Mesenchymal stem cell (in vitro differentiated cells and primary cell): ENCODE measurements at regions not wholly inside any gene's neighbourhood (a gene's known extent, or its start where the extent isn't known, plus 50 kb on each side); places are given as distances from the start of the nearest gene placed in this dataset.

Experiments
- DNase-seq: peaks from one replicate; pipeline ENCODE4 v3.0.0-alpha.2; 2013
- H2AFZ ChIP-seq: one replicate; pipeline ENCODE4 v1.6.1; 2013; ENCODE audit warnings: low read depth, mild to moderate bottlenecking, control low read depth, inconsistent platforms, low read length, moderate library complexity
- H2AK5ac ChIP-seq: 2 replicates; pipeline ENCODE4 v1.6.1; 2013; ENCODE audit warnings: low read length, moderate library complexity, mild to moderate bottlenecking, inconsistent platforms; ENCODE audit not compliant: severe bottlenecking
- H2BK120ac ChIP-seq: one replicate; pipeline ENCODE4 v1.6.1; 2013; ENCODE audit warnings: low read depth, mild to moderate bottlenecking, inconsistent platforms, low read length, moderate library complexity
- H2BK12ac ChIP-seq, 2 experiments: one replicate each; pipeline ENCODE4 v1.6.1; 2013; ENCODE audit warnings: inconsistent platforms in 2 of 2, low read length in 2 of 2, mild to moderate bottlenecking in 2 of 2, moderate library complexity in 2 of 2, control low read depth in 1 of 2
- H2BK15ac ChIP-seq: one replicate; pipeline ENCODE4 v1.6.1; 2013; ENCODE audit warnings: mild to moderate bottlenecking, low read depth, inconsistent platforms; ENCODE audit not compliant: poor library complexity, severe bottlenecking
- H2BK5ac ChIP-seq: 2 replicates; pipeline ENCODE4 v1.6.1; 2013; ENCODE audit warnings: low read depth, mild to moderate bottlenecking, low read length, control low read depth, inconsistent platforms; ENCODE audit not compliant: poor library complexity, severe bottlenecking
- H3K14ac ChIP-seq, 2 experiments: one replicate each; pipeline ENCODE4 v1.6.1; 2013; ENCODE audit warnings: inconsistent platforms in 2 of 2, low read length in 2 of 2, control low read depth in 1 of 2, mild to moderate bottlenecking in 1 of 2, moderate library complexity in 1 of 2
- H3K18ac ChIP-seq, 2 experiments: one replicate each; pipeline ENCODE4 v1.6.1; 2013; ENCODE audit warnings: inconsistent platforms in 2 of 2, low read length in 2 of 2, control low read depth in 1 of 2, low read depth in 1 of 2, mild to moderate bottlenecking in 1 of 2
- H3K23ac ChIP-seq, 2 experiments: one replicate each; pipeline ENCODE4 v1.6.1; 2013; ENCODE audit warnings: inconsistent platforms in 2 of 2, low read length in 2 of 2, mild to moderate bottlenecking in 2 of 2, moderate library complexity in 2 of 2, control low read depth in 1 of 2
- H3K27ac ChIP-seq: 2 replicates; pipeline ENCODE4 v1.5.1; 2013; ENCODE audit warnings: mild to moderate bottlenecking, moderate library complexity, low read length, control low read depth, inconsistent platforms; ENCODE audit not compliant: poor library complexity, severe bottlenecking
- H3K27me3 ChIP-seq, 2 experiments: 2 replicates each; pipeline versions ENCODE4 v1.6.1 to v1.7.0; 2013; ENCODE audit warnings: low read length in 2 of 2, mild to moderate bottlenecking in 2 of 2, moderate library complexity in 2 of 2, control low read depth in 1 of 2, inconsistent platforms in 1 of 2; ENCODE audit not compliant: control insufficient read depth in 1 of 2, insufficient read depth in 1 of 2
- H3K36me3 ChIP-seq, 2 experiments: 2 replicates each; pipeline versions ENCODE4 v1.6.1 to v1.7.0; 2013; ENCODE audit warnings: low read length in 2 of 2, control low read depth in 1 of 2, inconsistent platforms in 1 of 2, low read depth in 1 of 2, mild to moderate bottlenecking in 1 of 2; ENCODE audit not compliant: insufficient read depth in 2 of 2, control insufficient read depth in 1 of 2
- H3K4ac ChIP-seq, 2 experiments: one replicate each; pipeline ENCODE4 v1.6.1; 2013; ENCODE audit warnings: inconsistent platforms in 2 of 2, low read length in 2 of 2, mild to moderate bottlenecking in 2 of 2, moderate library complexity in 2 of 2, control low read depth in 1 of 2, low read depth in 1 of 2
- H3K4me1 ChIP-seq: 2 replicates; pipeline ENCODE4 v1.6.1; 2013; ENCODE audit warnings: low read depth, low read length, control low read depth; ENCODE audit not compliant: control insufficient read depth, insufficient read depth
- H3K4me2 ChIP-seq: 2 replicates; pipeline ENCODE4 v1.6.1; 2013; ENCODE audit warnings: low read length, mild to moderate bottlenecking, inconsistent platforms; ENCODE audit not compliant: poor library complexity, severe bottlenecking
- H3K4me3 ChIP-seq, 2 experiments: 2 replicates each; pipeline versions ENCODE4 v1.5.1 to v1.7.0; 2013; ENCODE audit warnings: low read length in 2 of 2, mild to moderate bottlenecking in 2 of 2, control low read depth in 1 of 2, low read depth in 1 of 2; ENCODE audit not compliant: insufficient read depth in 1 of 2
- H3K79me1 ChIP-seq: replicated peaks from 2 replicates; pipeline ENCODE4 v1.6.1; 2013; ENCODE audit warnings: mild to moderate bottlenecking, control low read depth, low read length, inconsistent platforms; ENCODE audit not compliant: poor library complexity, severe bottlenecking
- H3K9ac ChIP-seq: 2 replicates; pipeline ENCODE4 v1.7.0; 2013; ENCODE audit warnings: mild to moderate bottlenecking, low read length, moderate library complexity
- H3K9me3 ChIP-seq: 2 replicates; pipeline ENCODE4 v1.7.0; 2013; ENCODE audit warnings: mild to moderate bottlenecking, low read length; ENCODE audit not compliant: control insufficient read depth
- H4K8ac ChIP-seq: one replicate; pipeline ENCODE4 v1.6.1; 2013; ENCODE audit warnings: inconsistent platforms, mild to moderate bottlenecking, low read length, moderate library complexity
- H4K91ac ChIP-seq: one replicate; pipeline ENCODE4 v1.6.1; 2013; ENCODE audit warnings: mild to moderate bottlenecking, low read length, inconsistent platforms
- WGBS: methylation state at CpG from one replicate; pipeline ENCODE4 v1.1.7; 2013; ENCODE audit warnings: mixed read lengths; 5-methylcytosine and 5-hydroxymethylcytosine counted together

DNA sequence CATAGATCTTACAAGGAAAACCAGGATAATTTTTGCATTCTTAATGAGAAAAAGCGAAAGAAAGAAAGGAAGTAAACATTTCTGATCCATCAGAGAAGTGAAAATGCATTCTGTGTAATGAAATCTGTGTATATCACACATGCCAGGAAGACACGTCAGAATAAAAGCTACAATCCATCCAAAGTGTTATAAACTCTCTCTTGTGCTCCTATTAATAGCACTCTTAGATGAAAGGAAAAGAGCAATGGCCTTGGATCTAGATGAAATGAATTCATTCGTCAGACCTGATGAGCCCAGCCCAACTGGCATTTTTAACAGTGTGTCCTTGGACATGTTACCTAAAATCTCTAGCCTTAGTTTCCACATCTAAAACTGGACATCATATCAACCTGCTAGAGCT is 885.5 kb downstream of the CDH11 start:
- Histone ChIP-seq H2AK5ac (no peak overlapping the region), H3K27ac (no peak overlapping the region), H4K91ac (no peak overlapping the region), H4K8ac (no peak overlapping the region), H3K4ac (no peak overlapping the region), H2AFZ (no peak overlapping the region), H3K23ac (no peak overlapping the region), H2BK120ac (no peak overlapping the region), H3K14ac (no peak overlapping the region), H3K4me1 (no peaks in the 10 kb centered on the region), H3K36me3 (no peaks in the 10 kb centered on the region), H3K18ac (no peak overlapping the region), H3K79me1 (no peaks in the 10 kb centered on the region), H3K4me2 (no peak overlapping the region), H3K9me3 (no peaks in the 10 kb centered on the region), H3K9ac (no peak overlapping the region), H2BK15ac (no peak overlapping the region), H3K4me3 (no peak overlapping the region), H3K27me3 (no peaks in the 10 kb centered on the region), H2BK5ac (no peak overlapping the region), H2BK12ac (no peak overlapping the region)
- 88% methylated on average over 1 of the region's 3 CpGs for WGBS
- DNase-seq: no peak

DNA sequence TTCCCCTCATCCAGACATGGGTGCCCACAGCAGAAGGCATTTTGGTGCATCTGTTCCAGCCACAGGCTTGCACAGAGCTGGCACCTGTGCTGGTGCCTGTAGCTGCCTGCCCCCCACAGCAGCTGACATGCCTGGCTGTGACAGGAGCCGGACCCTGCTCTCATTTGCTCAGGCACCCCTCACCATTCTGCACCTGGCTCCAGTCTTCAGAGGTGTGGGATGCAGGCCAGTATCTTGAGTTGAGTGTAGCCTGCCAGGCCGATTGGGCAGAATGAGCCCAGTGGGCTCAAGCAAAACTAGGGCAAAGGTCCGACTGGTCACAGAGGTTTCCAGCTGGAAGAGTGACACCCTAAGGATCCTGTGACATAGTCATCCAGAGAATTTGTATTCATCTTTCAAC is 887.7 kb downstream of the CDH11 start:
- Histone ChIP-seq H2BK15ac (no peak overlapping the region), H3K4me1 (no peaks in the 10 kb centered on the region), H3K4me2 (no peak overlapping the region), H4K91ac (no peak overlapping the region), H3K79me1 (no peaks in the 10 kb centered on the region), H2AK5ac (no peak overlapping the region), H3K4ac (no peak overlapping the region), H2AFZ (no peak overlapping the region), H3K4me3 (no peak overlapping the region), H3K36me3 (no peaks in the 10 kb centered on the region), H3K27me3 (no peaks in the 10 kb centered on the region), H3K9me3 (peaks cover 8% of the 10 kb centered on the region), H3K27ac (no peak overlapping the region), H2BK5ac (no peak overlapping the region), H3K18ac (no peak overlapping the region), H3K9ac (no peak overlapping the region), H2BK120ac (no peak overlapping the region), H2BK12ac (no peak overlapping the region), H3K23ac (no peak overlapping the region), H3K14ac (peak overlapping the region in 1 of 2 experiments; percentile 1), H4K8ac (no peak overlapping the region)
- WGBS: 93% methylated on average over 3 of the region's 3 CpGs
- DNase-seq: no peak

DNA sequence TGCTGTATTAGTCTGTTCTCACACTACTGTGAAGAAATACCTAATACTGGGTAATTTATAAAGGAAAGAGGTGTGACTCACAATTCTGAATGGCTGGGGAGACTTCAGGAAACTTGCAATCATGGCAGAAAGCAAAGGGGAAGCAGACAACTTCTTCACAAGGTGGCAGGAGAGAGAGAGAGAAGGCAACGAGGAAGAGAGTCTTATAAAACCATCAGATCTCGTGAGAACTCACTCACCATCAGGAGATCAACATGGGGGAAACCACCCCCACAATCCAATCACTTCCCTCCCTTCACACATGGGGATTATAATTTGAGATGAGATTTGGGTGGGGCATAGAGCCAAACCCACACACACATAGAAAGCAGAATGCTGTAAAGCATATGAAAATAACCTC is 896.2 kb downstream of the CDH11 start:
- H3K79me1 ChIP-seq: no peaks in the 10 kb centered on the region
- H3K18ac ChIP-seq: no peak overlapping the region
- no peak overlapping the region for H2BK5ac ChIP-seq
- no peaks in the 10 kb centered on the region for H3K36me3 ChIP-seq
- no peak overlapping the region for H3K23ac ChIP-seq
- no peak overlapping the region for H2AK5ac ChIP-seq
- no peak overlapping the region for H3K4ac ChIP-seq
- no peaks in the 10 kb centered on the region for H3K4me1 ChIP-seq
- no peak overlapping the region for H3K9ac ChIP-seq
- no CpG with 5 or more reads among the region's 2 CpGs for WGBS
- H2BK12ac ChIP-seq: no peak overlapping the region
- no peak overlapping the region for H2BK15ac ChIP-seq
- DNase-seq: no peak
- no peak overlapping the region for H4K8ac ChIP-seq
- no peak overlapping the region for H3K4me2 ChIP-seq
- H3K27me3 ChIP-seq: no peaks in the 10 kb centered on the region
- H3K27ac ChIP-seq: no peak overlapping the region
- H2BK120ac ChIP-seq: no peak overlapping the region
- no peak overlapping the region for H3K4me3 ChIP-seq
- peaks cover 5% of the 10 kb centered on the region for H3K9me3 ChIP-seq
- no peak overlapping the region for H4K91ac ChIP-seq
- no peak overlapping the region for H3K14ac ChIP-seq
- H2AFZ ChIP-seq: no peak overlapping the region

DNA sequence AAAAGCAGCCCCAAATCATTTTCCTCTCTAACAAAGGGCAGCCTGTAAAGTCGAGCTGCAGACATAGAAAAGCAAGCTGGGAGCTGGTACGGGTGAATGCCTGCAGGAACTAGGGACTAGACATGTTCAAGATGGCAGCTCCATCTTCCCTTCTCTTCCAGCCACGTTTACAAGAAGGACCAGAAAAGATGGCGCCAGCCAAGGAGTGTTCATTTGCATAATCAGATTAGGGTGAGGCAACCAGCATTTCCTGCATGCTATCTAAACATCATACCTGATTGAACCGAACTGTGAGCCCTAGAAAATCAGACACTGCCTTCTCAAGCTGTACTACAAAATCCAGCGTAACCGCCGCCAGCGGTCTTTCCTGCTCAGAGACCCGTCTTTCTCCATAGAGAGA is 896.8 kb downstream of the CDH11 start:
- Histone ChIP-seq H3K27me3 (no peaks in the 10 kb centered on the region), H3K9me3 (no peaks in the 10 kb centered on the region), H2BK5ac (no peak overlapping the region), H2BK12ac (no peak overlapping the region), H3K18ac (no peak overlapping the region), H3K4me3 (no peak overlapping the region), H3K4me2 (no peak overlapping the region), H3K79me1 (no peaks in the 10 kb centered on the region), H3K27ac (no peak overlapping the region), H3K4ac (no peak overlapping the region), H2BK120ac (no peak overlapping the region), H2BK15ac (no peak overlapping the region), H4K8ac (no peak overlapping the region), H2AFZ (no peak overlapping the region), H3K14ac (no peak overlapping the region), H4K91ac (no peak overlapping the region), H3K4me1 (no peaks in the 10 kb centered on the region), H3K9ac (no peak overlapping the region), H3K36me3 (no peaks in the 10 kb centered on the region), H2AK5ac (no peak overlapping the region), H3K23ac (no peak overlapping the region)
- no peak for DNase-seq
- WGBS: 88% methylated on average over 10 of the region's 10 CpGs
